HL-60 (cell line): ENCODE measurements at regions not wholly inside any gene's neighbourhood (a gene's known extent, or its start where the extent isn't known, plus 50 kb on each side); places are given as distances from the start of the nearest gene placed in this dataset.

Experiments used
- CTCF ChIP-seq: IDR thresholded peaks from one replicate; pipeline ENCODE4 v1.5.1; 2011; ENCODE audit warnings: low read length, control low read depth, inconsistent platforms; ENCODE audit not compliant: insufficient read depth
- POLR2AphosphoS5 ChIP-seq: IDR thresholded peaks from 2 replicates; pipeline ENCODE4 v1.6.1; 2012; ENCODE audit warnings: low read depth
- REST ChIP-seq: IDR thresholded peaks from 2 replicates; pipeline ENCODE4 v1.6.1; 2012; ENCODE audit warnings: low read depth; ENCODE audit not compliant: insufficient replicate concordance
- SPI1 ChIP-seq: IDR thresholded peaks from 2 replicates; pipeline ENCODE4 v1.6.1; 2012; ENCODE audit warnings: low read depth, mild to moderate bottlenecking, borderline replicate concordance

GRCh38 chr14:76267322-76268046 is 108.5 kb upstream of the ESRRB start:
- TF ChIP-seq POLR2AphosphoS5 (no peak), CTCF (no peak), REST (no peak), SPI1 (no peak)
